Tibial nerve (tissue), 4 donors: ENCODE measurements at regions not wholly inside any gene's neighbourhood (a gene's known extent, or its start where the extent isn't known, plus 50 kb on each side); places are given as distances from the start of the nearest gene placed in this dataset.

ENCODE experiments used
- CTCF ChIP-seq, 5 experiments: fragments of 200-600 bp in 3 of 5; fragments of 450-650 bp in 2 of 5; sonication (generic) in 3 of 5; IDR thresholded peaks; one replicate each; pipeline ENCODE4 v1.5.1; 2016 to 2019; ENCODE audit warnings: antibody characterized with exemption in 5 of 5, mild to moderate bottlenecking in 3 of 5, moderate library complexity in 2 of 5
- EP300 ChIP-seq, 2 donors: sonication (generic); formaldehyde crosslinking; IDR thresholded peaks; one replicate each; pipeline ENCODE4 v1.6.1; 2017; ENCODE audit warnings: antibody characterized with exemption in 2 of 2, mild to moderate bottlenecking in 1 of 2
- POLR2A ChIP-seq, 2 donors: fragments of 450-650 bp; IDR thresholded peaks; one replicate each; pipeline ENCODE4 v1.6.1; 2017; ENCODE audit warnings: antibody characterized with exemption in 2 of 2, mild to moderate bottlenecking in 2 of 2, moderate library complexity in 2 of 2

- TF ChIP-seq POLR2A (IDR thresholded peaks at IDR 0.05), result no peak
- no peak for TF ChIP-seq CTCF (IDR thresholded peaks at IDR 0.05)
- TF ChIP-seq EP300 (IDR thresholded peaks at IDR 0.05), result no peak
These were observed 237.5 kb upstream of the GBE1 start for GRCh38 chr3:81998907-81999306.
